HG02870 (cell line): ENCODE measurements at regions not wholly inside any gene's neighbourhood (a gene's known extent, or its start where the extent isn't known, plus 50 kb on each side); places are given as distances from the start of the nearest gene placed in this dataset.

Source experiments
- ATAC-seq: cut with Tn5 transposase; IDR thresholded peaks from one replicate; pipeline ENCODE4 v1.9.1; 2021; ENCODE audit warnings: mild to moderate bottlenecking, moderate library complexity; ENCODE audit not compliant: unreplicated experiment

DNA sequence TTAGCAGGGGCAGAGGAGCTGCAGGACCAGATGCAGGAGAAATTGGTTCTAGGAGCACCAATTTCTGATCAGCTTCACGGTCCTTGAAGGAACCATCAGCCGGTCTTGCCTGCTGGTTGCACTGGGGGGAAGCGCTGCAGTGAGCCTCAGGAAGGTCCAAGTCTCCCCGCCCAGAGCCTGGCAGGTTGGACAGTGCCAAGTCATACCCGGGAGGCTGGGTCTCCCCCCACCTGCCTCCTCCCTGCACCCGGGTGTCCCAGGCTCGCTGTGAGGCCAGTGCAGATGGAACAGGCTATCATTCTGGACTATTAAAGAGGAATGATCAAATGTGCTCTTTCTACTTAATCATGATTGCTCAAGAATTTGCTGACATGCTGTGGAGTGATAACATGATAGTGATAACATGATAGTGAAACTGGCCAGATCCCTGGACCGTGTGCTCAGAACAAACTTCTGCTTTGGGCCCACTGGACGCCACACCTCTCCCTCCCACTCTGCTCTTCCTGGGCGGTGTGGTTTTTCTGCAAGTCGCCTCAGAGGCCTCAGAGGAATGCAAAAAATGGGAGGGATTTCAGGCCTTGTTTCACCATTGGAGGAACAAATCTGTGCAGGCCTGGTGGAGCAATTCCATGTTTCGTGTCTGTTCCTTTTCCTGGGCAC lies 236.0 kb downstream of the IRF8 start:
- ATAC-seq = no peak

DNA sequence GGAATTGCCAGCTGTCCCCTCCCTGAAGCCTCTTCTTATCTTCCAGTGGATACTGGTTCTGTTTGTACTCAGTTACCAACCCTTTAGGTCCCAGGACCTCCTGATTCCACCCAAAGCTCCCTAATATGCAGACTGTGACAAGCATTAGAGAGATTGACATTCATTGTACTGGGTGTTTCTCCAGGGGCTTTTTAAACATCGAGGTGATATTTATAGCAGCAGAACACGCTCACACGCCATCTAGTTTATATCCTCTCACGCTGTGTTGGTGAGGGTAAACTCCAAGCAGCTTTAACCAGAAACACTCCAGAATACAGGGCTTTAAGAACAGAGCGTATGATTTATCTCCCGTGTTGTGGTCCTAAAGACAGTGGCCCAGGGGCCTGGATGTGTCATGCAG lies 238.4 kb downstream of the IRF8 start:
- ATAC-seq = no peak

DNA sequence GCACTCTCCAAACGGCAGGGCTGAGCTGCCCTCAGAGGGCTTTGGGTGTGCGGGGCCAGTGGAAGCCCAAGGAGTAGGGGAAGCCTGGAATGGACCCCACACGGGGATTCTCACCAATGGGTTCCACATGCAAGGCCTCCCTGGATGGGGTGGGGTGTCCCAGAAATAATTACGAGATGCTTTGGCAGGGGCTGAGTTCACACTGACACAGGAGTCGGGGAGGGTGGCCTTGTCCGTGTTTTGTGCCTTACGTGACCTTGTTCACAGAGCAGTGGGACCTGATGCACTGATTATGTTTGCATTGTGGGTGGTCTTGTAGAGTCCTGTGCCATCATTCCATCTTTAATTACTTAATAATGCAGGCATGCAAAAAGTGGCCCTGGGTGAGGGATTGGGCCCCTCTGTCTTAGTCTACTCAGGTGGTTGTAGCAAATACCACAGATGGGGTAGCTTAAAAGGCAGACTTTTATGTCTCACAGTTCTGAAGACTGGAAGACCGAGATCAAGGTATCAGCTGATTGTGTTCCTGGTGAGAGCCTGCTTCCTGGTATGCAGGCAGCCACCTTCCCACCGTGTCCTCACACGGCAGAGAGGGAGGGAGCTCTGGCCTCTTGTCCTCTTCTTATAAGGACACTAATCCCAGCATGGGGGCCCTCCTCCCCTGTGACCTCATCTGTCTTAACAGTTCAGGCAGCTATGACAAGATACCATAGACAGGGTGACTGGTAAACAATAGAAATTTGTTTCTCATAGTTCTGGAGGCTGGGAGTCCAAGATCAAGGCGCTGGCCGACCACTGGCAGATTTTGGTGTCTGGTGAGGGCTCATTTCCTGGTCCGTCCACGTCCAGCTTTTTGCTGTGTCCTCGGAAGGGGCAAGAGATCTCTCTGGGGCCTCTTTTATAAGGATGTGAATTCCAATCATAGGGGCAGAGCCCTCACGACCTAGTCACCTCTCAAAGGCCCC lies 239.4 kb downstream of the IRF8 start:
- ATAC-seq = no peak

DNA sequence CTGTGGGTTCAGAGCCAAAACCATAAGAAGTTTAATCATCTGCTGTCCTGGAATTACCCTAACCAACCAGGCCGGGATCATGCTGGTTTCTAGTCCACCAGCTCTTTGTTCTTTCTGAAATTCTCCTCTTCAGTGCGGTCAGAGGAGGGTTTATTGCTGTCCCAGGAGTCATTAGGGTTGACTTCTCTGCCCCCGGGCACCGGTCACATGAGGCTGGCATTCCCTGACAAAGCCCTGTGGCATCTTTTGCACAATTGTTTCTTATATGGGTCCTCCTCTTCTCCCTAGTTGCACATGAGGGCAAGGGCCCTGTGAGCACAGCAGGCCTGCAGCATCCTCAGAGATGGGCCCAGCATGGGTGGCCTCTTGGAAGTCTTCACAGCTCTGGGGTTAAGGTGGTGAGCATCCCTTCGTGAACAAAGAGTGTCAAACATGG lies 243.9 kb downstream of the IRF8 start:
- no peak for ATAC-seq

DNA sequence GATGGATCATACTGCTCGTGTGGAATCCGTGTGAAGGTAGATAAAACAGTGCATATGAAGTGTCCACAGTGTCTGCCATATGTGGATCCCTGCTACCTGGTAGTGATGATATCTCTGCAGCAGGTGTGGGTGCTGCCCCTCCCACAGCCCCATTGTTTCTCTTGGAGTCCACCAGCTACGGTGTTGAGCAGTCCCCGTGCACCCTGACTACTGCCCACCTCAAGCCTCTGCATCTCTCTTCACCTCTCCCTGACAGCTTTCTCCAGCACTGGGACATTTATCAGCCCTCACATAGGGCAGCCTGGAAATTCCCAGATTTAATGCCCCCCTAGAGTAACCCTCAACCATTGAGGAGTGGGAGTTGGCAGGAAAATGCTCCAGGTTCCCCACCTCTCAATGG lies 244.7 kb downstream of the IRF8 start:
- ATAC-seq = no peak

DNA sequence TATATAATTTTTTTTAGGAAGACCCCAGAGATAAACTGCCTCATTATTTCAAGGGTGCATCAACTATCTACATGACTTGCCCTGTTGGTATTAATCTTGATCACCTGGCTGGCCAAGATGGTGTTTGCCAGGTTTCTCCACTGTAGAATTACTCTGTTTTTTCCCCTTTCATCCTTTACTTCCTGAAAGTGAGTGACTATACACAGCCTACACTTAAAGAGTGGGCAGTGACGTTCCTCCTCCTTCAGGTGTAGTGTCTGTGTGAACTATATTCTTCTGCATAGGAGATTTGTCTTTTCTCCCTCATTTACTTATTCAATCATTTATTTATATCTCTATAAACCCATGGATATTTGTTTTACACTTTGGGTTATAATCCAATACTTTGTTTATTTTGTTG lies 246.7 kb downstream of the IRF8 start:
- ATAC-seq = no peak

DNA sequence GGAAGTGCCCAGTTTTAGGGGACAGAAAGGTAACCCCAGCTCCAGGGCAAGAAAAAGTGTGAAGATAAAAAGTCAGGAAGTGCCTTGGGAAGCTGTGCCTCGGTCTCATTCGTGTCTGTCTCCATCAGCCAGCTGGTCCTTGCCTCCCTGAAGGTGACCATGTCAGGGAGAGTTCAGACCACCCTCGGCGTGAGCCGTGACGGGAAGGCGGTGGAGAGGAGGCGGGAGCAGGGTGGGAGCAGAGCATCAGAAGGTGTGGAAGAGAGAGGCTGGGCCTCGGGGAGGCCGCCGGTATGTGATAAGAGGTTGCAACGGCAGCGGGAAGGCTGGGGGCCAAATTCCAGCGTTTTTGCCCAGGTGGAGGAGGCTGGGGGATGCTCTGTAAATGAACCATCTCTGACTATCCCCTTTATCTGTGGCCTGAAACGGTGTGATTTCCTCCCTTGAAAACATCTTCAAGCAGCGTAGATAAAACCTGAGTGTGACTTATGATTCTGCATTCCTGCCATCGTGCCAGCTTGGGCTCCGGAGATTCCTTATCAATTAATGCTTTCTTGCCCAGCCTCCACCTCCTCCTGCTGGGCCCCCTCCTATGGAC lies 251.8 kb downstream of the IRF8 start:
- ATAC-seq = no peak

DNA sequence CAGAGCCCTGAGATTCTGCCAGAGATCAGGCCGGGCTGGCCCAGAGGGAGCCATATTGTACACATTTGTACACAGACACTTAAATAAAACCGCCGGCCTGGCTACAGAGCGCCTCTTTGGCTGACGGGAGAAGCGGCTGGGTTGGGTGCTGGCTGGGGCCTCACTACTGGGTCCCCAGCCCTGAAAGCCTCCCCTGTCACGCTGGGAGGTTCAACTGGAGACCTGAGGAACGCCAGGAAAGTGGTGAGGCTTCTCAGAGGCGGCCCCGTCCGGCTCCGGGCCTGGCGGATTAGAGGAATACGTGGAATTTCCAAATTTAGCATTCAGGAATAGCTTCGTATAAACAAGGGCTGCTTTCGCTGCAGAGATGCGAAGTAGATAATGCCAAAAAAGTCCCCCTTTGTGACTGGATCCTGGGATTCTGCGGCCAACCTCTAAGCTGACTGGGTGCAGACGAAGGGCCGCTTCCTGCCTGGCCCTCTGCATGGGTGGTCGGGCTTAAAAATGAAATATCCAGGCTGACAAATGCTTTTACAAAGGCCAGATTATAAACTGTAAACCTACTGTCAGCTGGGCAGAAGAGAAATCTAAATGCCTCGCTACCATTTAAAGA lies 252.4 kb downstream of the IRF8 start:
- ATAC-seq = no peak

DNA sequence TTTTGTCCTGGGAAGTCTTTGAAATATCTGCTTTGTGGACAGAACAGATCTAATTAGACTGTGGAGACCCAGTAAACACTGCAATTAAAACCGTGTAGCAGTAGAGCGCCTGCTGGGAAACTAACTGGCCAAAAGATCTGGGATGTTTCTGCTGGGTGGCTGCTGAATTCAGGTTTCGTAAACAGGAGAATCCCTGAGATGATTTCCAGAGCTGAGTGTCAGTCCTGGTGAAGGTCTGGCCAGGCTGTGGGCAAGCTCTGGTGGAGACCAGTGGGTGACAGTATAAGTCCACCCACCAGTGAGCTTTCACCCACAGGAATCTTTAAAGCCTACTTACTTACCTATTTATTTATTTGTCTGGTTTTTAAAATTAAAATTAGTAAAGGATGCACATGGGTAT lies 257.2 kb downstream of the IRF8 start:
- no peak for ATAC-seq

DNA sequence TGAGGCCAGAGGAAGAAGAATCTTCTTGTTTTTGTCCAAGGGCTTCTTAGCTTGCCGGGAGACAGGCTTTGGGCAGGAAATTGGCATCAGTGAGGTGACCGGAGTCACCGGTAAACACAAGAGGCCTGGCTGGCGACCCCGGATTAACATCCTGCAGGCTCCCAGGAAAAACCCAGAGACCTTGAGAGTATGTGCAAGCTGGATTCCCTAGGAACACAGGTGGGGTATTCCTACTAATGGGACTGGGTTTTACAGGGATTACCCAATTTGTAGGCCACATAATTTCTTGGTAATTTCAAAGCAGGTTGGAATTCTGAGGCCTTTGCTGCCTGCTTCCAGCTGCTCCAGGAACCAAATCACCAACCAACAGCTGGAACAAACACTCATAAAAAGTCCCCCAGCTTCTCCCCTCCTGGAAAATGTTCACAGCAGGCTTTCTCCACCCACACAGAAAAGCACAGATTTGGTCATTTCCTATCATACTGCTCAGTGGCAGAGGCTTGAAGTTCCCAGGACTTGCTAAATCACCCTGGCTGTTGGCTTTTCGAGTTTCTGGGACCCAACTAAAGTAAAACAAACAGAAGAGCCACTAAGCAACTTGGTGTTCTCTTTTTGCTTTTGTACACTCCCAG lies 258.8 kb downstream of the IRF8 start:
- no peak for ATAC-seq

DNA sequence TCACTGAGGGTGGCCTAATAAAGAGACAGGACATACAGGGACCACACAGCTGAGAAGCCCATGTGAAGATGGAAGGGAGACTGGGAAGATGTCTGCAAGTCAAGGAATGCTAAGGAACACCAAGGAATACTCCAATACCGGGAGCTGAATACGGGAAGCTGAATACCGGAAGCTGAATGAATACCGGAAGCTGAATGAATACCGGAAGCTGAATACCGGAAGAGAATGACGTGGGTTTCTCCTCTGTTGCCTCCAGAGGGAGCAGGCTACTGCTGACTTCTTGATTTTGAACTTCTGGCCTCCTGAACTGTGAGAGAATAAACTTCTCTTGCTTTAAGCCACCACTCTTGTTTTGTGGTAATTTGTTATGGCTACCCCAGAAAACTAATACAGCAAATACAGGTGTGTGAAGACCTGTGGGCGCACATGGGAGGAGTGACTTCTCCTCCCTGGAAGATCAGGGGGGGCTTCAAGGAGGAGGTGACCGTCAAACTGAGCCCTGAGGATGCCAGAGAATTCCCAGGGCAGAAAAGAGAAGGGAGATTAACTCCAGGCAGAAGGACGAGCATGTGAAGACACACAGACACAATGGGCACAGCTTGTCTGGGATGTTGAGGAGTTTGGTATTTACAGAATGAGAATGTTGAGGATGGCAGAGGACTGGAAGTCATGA lies 259.9 kb downstream of the IRF8 start:
- no peak for ATAC-seq

DNA sequence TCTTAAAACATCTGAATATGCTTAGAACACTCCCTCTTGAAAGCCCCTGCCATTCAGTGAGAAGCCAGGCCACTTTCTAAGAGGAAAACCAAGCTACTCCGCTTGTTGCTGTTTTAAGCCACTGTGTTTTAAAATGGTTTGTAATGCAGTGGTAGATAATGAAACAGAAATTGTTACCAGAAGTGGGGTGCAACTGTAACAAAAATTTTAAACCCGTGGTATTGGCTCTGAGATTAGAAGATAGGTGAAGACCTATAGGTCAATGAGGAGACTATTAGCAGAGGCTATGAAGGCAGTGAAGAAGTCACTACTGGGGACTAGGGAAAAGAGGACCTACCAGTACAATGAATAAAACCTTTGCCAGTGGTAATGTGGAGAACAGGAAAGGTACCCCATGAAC lies 266.5 kb downstream of the IRF8 start:
- no peak for ATAC-seq

DNA sequence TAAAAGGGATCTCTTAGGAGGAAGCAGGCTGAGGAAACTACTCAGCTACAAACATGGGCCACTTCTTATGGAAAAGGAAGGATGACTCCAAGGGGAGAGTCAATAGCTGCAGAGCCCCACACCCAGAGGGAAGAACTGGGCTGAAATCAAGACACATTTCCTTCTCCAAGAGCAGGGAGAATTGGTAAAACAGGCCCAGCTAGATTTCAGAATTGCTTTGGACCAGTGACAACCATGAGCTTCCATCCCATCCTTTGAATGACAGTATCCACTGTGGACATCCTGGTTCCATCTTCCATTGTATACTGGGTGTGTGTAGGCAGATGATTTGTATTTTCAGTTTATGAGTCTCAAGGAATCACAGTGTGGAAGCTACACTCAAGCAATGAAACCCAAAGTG lies 267.5 kb downstream of the IRF8 start:
- ATAC-seq = no peak

DNA sequence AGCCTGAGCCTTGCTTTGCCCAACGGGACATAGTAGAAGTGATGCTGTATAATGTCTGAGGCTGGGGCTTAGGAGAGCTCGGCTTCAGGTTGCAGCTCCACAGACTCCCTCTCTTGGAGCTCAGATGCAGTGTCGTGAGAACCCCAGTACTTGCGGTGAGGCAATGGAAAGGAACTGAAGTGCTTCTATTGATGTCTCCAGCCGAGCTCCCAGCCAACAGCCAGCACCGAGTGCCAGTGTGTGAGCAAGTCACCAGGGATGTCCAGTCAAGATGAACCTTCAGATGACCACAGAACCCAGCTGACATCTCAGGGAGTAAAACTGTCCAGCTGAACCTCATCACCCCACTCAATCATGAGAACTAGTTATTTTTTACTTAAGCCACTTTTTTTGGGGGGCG lies 268.1 kb downstream of the IRF8 start:
- ATAC-seq = no peak

DNA sequence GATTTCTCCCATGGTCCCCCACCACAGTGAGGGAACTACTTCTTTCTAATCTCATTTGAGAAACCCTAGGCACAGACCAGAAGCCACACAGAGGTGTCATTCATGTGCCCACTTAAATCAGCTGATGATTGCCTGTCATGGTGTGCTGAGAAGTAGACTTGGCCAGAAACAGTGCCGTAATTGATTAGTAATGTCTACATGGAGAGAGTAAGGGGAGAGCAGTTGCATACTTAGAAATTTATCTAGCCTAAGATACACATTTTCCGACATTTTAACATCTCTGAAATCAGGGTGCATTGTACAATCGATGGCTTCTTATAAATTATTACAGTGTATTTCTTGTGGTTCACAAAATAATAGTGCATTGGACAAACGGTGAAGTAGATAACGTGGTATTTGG lies 271.8 kb downstream of the IRF8 start:
- no peak for ATAC-seq

DNA sequence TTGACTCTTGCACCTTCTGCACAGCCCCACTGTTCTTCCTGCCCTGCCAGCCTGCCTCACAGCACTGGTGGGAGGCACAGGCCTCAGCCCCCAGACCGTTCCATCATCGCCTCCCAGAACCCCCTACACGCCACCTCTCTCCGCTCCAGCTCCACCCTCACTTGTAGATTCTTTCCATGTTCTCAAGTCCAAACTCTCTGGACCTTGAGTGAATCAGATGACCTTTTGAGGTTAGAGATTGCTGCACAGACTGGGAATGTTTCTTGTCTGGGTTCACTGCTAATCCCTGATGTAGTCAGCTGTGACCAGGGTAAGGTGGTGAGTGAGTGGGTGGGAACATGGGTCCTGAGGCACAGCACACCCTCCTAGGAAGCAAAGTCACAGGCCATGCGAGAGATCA lies 272.4 kb downstream of the IRF8 start:
- no peak for ATAC-seq

DNA sequence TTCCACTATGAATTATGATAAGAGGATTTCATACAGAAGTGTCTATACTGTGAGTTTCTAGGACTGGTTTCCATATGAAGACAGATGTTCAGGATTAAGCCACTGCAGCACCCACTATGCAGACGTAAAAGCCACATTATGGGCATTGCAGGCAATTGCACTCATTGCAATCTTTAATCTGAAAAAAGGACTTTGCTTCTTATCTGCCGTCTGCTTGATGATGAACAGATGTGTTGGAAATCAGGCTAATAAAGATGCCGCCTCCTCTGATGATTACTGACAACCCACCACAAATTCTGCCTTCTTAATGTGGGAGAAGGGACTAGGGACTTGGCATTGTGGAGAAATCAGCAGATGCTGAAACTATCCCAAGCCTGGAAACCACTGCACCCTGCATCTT lies 276.9 kb downstream of the IRF8 start:
- ATAC-seq = no peak

DNA sequence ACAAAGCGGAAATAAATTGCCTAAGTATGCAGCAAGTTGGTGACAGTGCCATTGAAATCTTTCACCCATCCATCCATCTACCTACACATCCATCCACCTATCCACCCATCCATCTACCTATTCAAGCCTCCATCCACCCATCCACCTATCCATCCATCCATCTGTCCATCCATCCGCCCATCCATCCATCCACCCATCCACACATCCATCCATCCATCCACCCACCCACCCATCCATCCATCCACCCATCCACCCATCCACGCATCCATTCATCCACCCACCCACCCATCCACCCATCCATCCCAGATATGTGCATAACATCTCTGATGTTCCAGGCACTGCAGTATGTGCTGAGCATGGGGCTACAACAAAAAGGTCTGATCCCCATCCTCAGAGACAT lies 277.5 kb downstream of the IRF8 start:
- no peak for ATAC-seq

DNA sequence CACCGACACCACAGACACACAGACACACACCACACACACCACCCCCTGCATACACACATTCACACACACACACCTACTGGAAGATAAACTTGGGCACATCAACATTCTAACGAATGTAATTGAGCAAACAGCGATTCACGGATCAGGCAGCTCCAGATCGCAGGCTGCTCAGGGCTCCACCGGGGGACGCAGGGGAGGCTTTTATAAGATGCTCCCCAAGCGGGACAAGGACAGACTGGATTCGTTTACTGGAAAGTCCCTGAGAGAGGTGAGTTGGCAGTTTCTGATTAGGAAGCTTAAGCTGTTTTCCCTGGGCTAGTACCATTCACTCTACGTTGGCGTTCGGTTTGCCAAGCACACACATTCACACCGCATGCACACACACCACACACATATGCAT lies 281.3 kb downstream of the IRF8 start:
- ATAC-seq = no peak

DNA sequence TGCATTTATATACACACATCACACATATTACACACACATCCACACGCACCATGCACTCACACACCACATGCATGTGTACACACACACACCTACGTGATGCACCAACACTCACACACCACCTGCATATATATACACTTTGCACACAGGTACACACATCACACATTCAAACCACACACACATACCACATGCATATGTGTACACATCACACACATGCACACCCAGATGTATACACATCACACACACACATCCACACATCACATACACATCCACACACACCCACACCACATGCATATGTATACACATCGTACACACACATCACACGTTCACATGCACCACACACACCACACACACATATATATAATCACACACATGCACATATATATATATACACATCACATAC lies 281.8 kb downstream of the IRF8 start:
- no peak for ATAC-seq

DNA sequence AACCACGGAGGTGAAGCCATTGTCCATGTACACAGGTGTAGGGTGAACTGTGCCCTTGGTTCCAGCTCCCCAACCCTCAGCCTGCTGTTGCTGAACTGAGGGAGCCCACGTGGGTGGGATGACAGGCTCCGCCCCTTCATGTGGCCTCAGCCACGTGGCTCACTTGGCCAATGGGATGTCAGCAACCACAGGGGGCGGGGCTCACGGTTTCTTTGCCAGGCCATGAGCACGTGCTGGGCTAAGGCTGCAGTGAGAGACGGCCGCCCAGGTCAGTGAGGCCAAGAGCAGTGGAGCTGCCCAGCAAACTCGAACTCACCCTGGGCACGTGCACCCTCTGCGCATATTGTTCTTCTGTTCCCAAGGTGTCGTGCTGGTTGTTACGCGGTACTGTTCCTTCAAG lies 282.6 kb downstream of the IRF8 start:
- ATAC-seq = no peak
